ENCODE measurements at regions not wholly inside any gene's neighbourhood (a gene's known extent, or its start where the extent isn't known, plus 50 kb on each side); places are given as distances from the start of the nearest gene placed in this dataset.

- peaks cover 0 to 12% (median 2%) of the 10 kb centered on the region in 4 donors for H3K9me3 ChIP-seq (ENCODE audit: control insufficient read depth in 4 of 4, low read length in 3 of 4)
- DNase-seq (ENCODE audit: low spot score): no peak
- TF ChIP-seq MAX (IDR thresholded peaks at IDR 0.05): no peak
- TF ChIP-seq ZBTB33 (IDR thresholded peaks at IDR 0.05): no peak
- TF ChIP-seq JUND (IDR thresholded peaks at IDR 0.05): no peak
- no peak for TF ChIP-seq SP1 (IDR thresholded peaks at IDR 0.05)
- no peak for TF ChIP-seq REST (IDR thresholded peaks at IDR 0.05)
- no peak for TF ChIP-seq CTCF (IDR thresholded peaks at IDR 0.05; ENCODE audit: low read depth, low read length, missing input control)
- no peak for TF ChIP-seq RAD21 (IDR thresholded peaks at IDR 0.05)
- TF ChIP-seq HNF4G (IDR thresholded peaks at IDR 0.05): no peak
- no peak for TF ChIP-seq HNF4A (conservative IDR thresholded peaks at IDR 0.05)
- TF ChIP-seq FOXA2 (IDR thresholded peaks at IDR 0.05): no peak
- TF ChIP-seq GABPA (IDR thresholded peaks at IDR 0.05 in 1 of 2, conservative IDR thresholded peaks at IDR 0.05 in 1 of 2): no peak
- TF ChIP-seq RXRA (IDR thresholded peaks at IDR 0.05): no peak
- TF ChIP-seq FOXA1 (IDR thresholded peaks at IDR 0.05): no peak
- no peak for TF ChIP-seq EGR1 (IDR thresholded peaks at IDR 0.05; ENCODE audit: low read depth in 2 of 2)
- TF ChIP-seq NR2F2 (IDR thresholded peaks at IDR 0.05): no peak
- TF ChIP-seq YY1 (IDR thresholded peaks at IDR 0.05): no peak
- no peak overlapping the region for H3K9ac ChIP-seq (ENCODE audit: low read depth in 1 of 2, low read length in 2 of 2)
- no peaks in the 10 kb centered on the region for H3K27me3 ChIP-seq (ENCODE audit: control insufficient read depth in 4 of 4, insufficient read depth in 4 of 4, low read length in 3 of 4)
- 83% methylated on average over 7 of the region's 7 CpGs for WGBS
- no peaks in the 10 kb centered on the region for H3K36me3 ChIP-seq (ENCODE audit: control insufficient read depth in 4 of 4, insufficient read depth in 3 of 4, low read depth in 1 of 4, low read length in 3 of 4)
- H3K4me3 ChIP-seq (ENCODE audit: low read depth in 1 of 3, low read length in 3 of 3): no peak overlapping the region
- no peaks in the 10 kb centered on the region for H3K4me1 ChIP-seq (ENCODE audit: control insufficient read depth in 4 of 4, insufficient read depth in 4 of 4, low read length in 3 of 4)
- no peak overlapping the region for H3K27ac ChIP-seq (ENCODE audit: low read depth in 1 of 2, low read length in 2 of 2)
Measured at GRCh38 chr14:61147381-61147821, 133.7 kb downstream of the TMEM30B start.

GRCh38 chr14:61146899-61147298 is 134.2 kb downstream of the TMEM30B start:
- Histone ChIP-seq H3K27ac (ENCODE audit: low read depth in 1 of 2, low read length in 2 of 2) (no peak overlapping the region), H3K9ac (ENCODE audit: low read depth in 1 of 2, low read length in 2 of 2) (no peak overlapping the region), H3K36me3 (ENCODE audit: control insufficient read depth in 4 of 4, insufficient read depth in 3 of 4, low read depth in 1 of 4, low read length in 3 of 4) (no peaks in the 10 kb centered on the region), H3K9me3 (ENCODE audit: control insufficient read depth in 4 of 4, low read length in 3 of 4) (peaks cover 0 to 12% (median 2%) of the 10 kb centered on the region in 4 donors), H3K4me1 (ENCODE audit: control insufficient read depth in 4 of 4, insufficient read depth in 4 of 4, low read length in 3 of 4) (no peaks in the 10 kb centered on the region), H3K4me3 (ENCODE audit: low read depth in 1 of 3, low read length in 3 of 3) (no peak overlapping the region), H3K27me3 (ENCODE audit: control insufficient read depth in 4 of 4, insufficient read depth in 4 of 4, low read length in 3 of 4) (no peaks in the 10 kb centered on the region)
- WGBS: 97% methylated on average over 1 of the region's 1 CpG
- TF ChIP-seq FOXA2 (IDR thresholded peaks at IDR 0.05) (no peak), FOXA1 (IDR thresholded peaks at IDR 0.05) (no peak), ATF3 (IDR thresholded peaks at IDR 0.05) (no peak), GABPA (IDR thresholded peaks at IDR 0.05 in 1 of 2, conservative IDR thresholded peaks at IDR 0.05 in 1 of 2) (no peak), HNF4G (IDR thresholded peaks at IDR 0.05) (no peak), MAX (IDR thresholded peaks at IDR 0.05) (no peak), YY1 (IDR thresholded peaks at IDR 0.05) (no peak), EGR1 (IDR thresholded peaks at IDR 0.05; ENCODE audit: low read depth in 2 of 2) (no peak), RAD21 (IDR thresholded peaks at IDR 0.05) (no peak), TAF1 (conservative IDR thresholded peaks at IDR 0.05) (no peak)
- DNase-seq (ENCODE audit: low spot score): no peak

Measured in liver (tissue), 8 donors.